BE2C (cell line): ENCODE measurements at regions not wholly inside any gene's neighbourhood (a gene's known extent, or its start where the extent isn't known, plus 50 kb on each side); places are given as distances from the start of the nearest gene placed in this dataset.
"Not testable (repeated sequence)": the region's sequence is repeated elsewhere in the genome, so short reads cannot be mapped to it uniquely, and the experiment has no call there.

ENCODE experiments used
- DNase-seq: peaks from one replicate; pipeline ENCODE4 v3.0.0-alpha.2; 2020
- H3K27me3 ChIP-seq: fragments of 250-450 bp; sonication (Bioruptor Pico); 2 replicates; pipeline ENCODE4 v1.5.1; 2020; ENCODE audit warnings: mild to moderate bottlenecking
- H3K36me3 ChIP-seq: fragments of 250-450 bp; sonication (Bioruptor Pico); 2 replicates; pipeline ENCODE4 v1.5.1; 2020; ENCODE audit warnings: mild to moderate bottlenecking
- H3K4me1 ChIP-seq: fragments of 250-450 bp; sonication (Bioruptor Pico); 2 replicates; pipeline ENCODE4 v1.5.1; 2020
- H3K4me3 ChIP-seq: 2 replicates; pipeline ENCODE4 v1.5.1; 2011; ENCODE audit warnings: low read depth, low read length
- H3K9me3 ChIP-seq: fragments of 250-450 bp; sonication (Bioruptor Pico); 2 replicates; pipeline ENCODE4 v1.5.1; 2020
- CTCF ChIP-seq: IDR thresholded peaks from 2 replicates; pipeline ENCODE4 v1.5.1; 2012; ENCODE audit warnings: mild to moderate bottlenecking, low read depth, low read length

- Histone ChIP-seq H3K4me1 (no peaks in the 10 kb centered on the region), H3K4me3 (no peak overlapping the region), H3K27me3 (no peaks in the 10 kb centered on the region), H3K9me3 (no peaks in the 10 kb centered on the region), H3K36me3 (no peaks in the 10 kb centered on the region)
- no peak for TF ChIP-seq CTCF
- DNase-seq = no peak
Observed at GRCh38 chr16:47872225-47872624, 283.6 kb downstream of the ABCC12 start.

GRCh38 chr16:47866423-47866822, 289.4 kb downstream of the ABCC12 start:
- no peaks in the 10 kb centered on the region for H3K27me3 ChIP-seq
- DNase-seq = no peak
- no peaks in the 10 kb centered on the region for H3K9me3 ChIP-seq
- no peak overlapping the region for H3K4me3 ChIP-seq
- H3K36me3 ChIP-seq = no peaks in the 10 kb centered on the region
- no peak for TF ChIP-seq CTCF
- no peaks in the 10 kb centered on the region for H3K4me1 ChIP-seq

GRCh38 chr16:47865337-47865855, 290.4 kb downstream of the ABCC12 start:
- Histone ChIP-seq H3K4me1 (no peaks in the 10 kb centered on the region), H3K9me3 (no peaks in the 10 kb centered on the region), H3K36me3 (no peaks in the 10 kb centered on the region), H3K4me3 (no peak overlapping the region), H3K27me3 (no peaks in the 10 kb centered on the region)
- no peak for DNase-seq
- TF ChIP-seq CTCF = no peak

GRCh38 chr16:47864262-47864661, 291.5 kb downstream of the ABCC12 start:
- H3K9me3 ChIP-seq, H3K4me3 ChIP-seq, H3K36me3 ChIP-seq, H3K27me3 ChIP-seq, H3K4me1 ChIP-seq, DNase-seq: not testable (repeated sequence)

- no peaks in the 10 kb centered on the region for H3K27me3 ChIP-seq
- DNase-seq = no peak
- no peaks in the 10 kb centered on the region for H3K9me3 ChIP-seq
- no peak for TF ChIP-seq CTCF
- H3K4me3 ChIP-seq = no peak overlapping the region
- no peaks in the 10 kb centered on the region for H3K4me1 ChIP-seq
- no peaks in the 10 kb centered on the region for H3K36me3 ChIP-seq
Observed at GRCh38 chr16:47861999-47862398, 293.8 kb downstream of the ABCC12 start.

GRCh38 chr16:47858333-47858982, 297.3 kb downstream of the ABCC12 start:
- no peak for DNase-seq
- H3K4me3 ChIP-seq = no peak overlapping the region
- H3K27me3 ChIP-seq = no peaks in the 10 kb centered on the region
- H3K4me1 ChIP-seq = no peaks in the 10 kb centered on the region
- H3K9me3 ChIP-seq = no peaks in the 10 kb centered on the region
- TF ChIP-seq CTCF = no peak
- H3K36me3 ChIP-seq = no peaks in the 10 kb centered on the region

- Histone ChIP-seq H3K36me3 (no peaks in the 10 kb centered on the region), H3K4me1 (no peaks in the 10 kb centered on the region), H3K9me3 (no peaks in the 10 kb centered on the region), H3K27me3 (no peaks in the 10 kb centered on the region), H3K4me3 (no peak overlapping the region)
- DNase-seq = no peak
- no peak for TF ChIP-seq CTCF
Observed at GRCh38 chr16:47855431-47855830, 300.4 kb downstream of the ABCC12 start.
